CD4-positive, alpha-beta T cell (primary cell): ENCODE measurements at regions not wholly inside any gene's neighbourhood (a gene's known extent, or its start where the extent isn't known, plus 50 kb on each side); places are given as distances from the start of the nearest gene placed in this dataset.

ENCODE experiments used
- ATAC-seq: fragments of 200-7000 bp; cut with Tn5 transposase; one replicate; pipeline ENCODE4 v1.10.0; 2022; ENCODE audit warnings: mild to moderate bottlenecking; ENCODE audit not compliant: poor library complexity
- CTCF ChIA-PET: fragments of 350-600 bp; sonication (Branson Sonifier 250); formaldehyde crosslinking; loops from one replicate; lab custom pipeline; 2021; ENCODE audit warnings: antibody characterized with exemption, inconsistent platforms; lab: Charles Lee
- POLR2A ChIA-PET: fragments of 350-600 bp; sonication (Branson Sonifier 250); formaldehyde crosslinking; loops from one replicate; lab custom pipeline; 2021; ENCODE audit warnings: antibody characterized with exemption, inconsistent platforms; lab: Charles Lee
- DNase-seq, 14 experiments: peaks; one replicate each; pipeline ENCODE4 v3.0.0-alpha.2; 2013 to 2020; ENCODE audit warnings: mixed read lengths in 2 of 14
- H3K27ac ChIP-seq, 2 donors: one replicate each; pipeline versions ENCODE4 v1.5.1 to v1.7.0; 2013; ENCODE audit warnings: low read length in 2 of 2, low read depth in 1 of 2, mild to moderate bottlenecking in 1 of 2
- H3K27me3 ChIP-seq, 2 experiments: 1 replicate in 1 of 2; 2 replicates in 1 of 2; pipeline versions ENCODE4 v1.6.1 to v1.7.0; 2013; ENCODE audit warnings: low read length in 2 of 2, control low read depth in 1 of 2, mild to moderate bottlenecking in 1 of 2, moderate library complexity in 1 of 2; ENCODE audit not compliant: insufficient read depth in 2 of 2, control insufficient read depth in 1 of 2
- H3K36me3 ChIP-seq: one replicate; pipeline ENCODE4 v1.6.1; 2013; ENCODE audit warnings: low read length, control low read depth; ENCODE audit not compliant: insufficient read depth
- H3K4me1 ChIP-seq: one replicate; pipeline ENCODE4 v1.6.1; 2013; ENCODE audit warnings: low read length, control low read depth; ENCODE audit not compliant: insufficient read depth
- H3K4me3 ChIP-seq: one replicate; pipeline ENCODE4 v1.5.1; 2013; ENCODE audit warnings: mild to moderate bottlenecking, low read length, moderate library complexity
- H3K9me3 ChIP-seq, 2 experiments: 1 replicate in 1 of 2; 2 replicates in 1 of 2; pipeline versions ENCODE4 v1.6.1 to v1.7.0; 2013; ENCODE audit warnings: low read length in 2 of 2, mild to moderate bottlenecking in 2 of 2, control low read depth in 1 of 2, moderate library complexity in 1 of 2; ENCODE audit not compliant: control insufficient read depth in 1 of 2, insufficient read depth in 1 of 2
- H3K27ac Mint-ChIP-seq: one replicate; pipeline ENCODE4 v1.8.0; 2020; ENCODE audit warnings: mixed read lengths
- H3K27me3 Mint-ChIP-seq: one replicate; pipeline ENCODE4 v1.8.0; 2021; ENCODE audit warnings: mixed read lengths
- H3K36me3 Mint-ChIP-seq: one replicate; pipeline ENCODE4 v1.8.0; 2021; ENCODE audit warnings: low read depth, mixed read lengths
- H3K4me1 Mint-ChIP-seq: one replicate; pipeline ENCODE4 v1.8.0; 2021; ENCODE audit warnings: low read depth, mixed read lengths
- H3K4me3 Mint-ChIP-seq: one replicate; pipeline ENCODE4 v1.8.0; 2020; ENCODE audit warnings: mild to moderate bottlenecking, mixed read lengths
- H3K9me3 Mint-ChIP-seq: one replicate; pipeline ENCODE4 v1.8.0; 2020; ENCODE audit warnings: mixed read lengths
- intact Hi-C, 2 experiments: fragments of 100-400 bp; cut with DNase I in 1 of 2; cut with micrococcal nuclease in 1 of 2; formaldehyde crosslinking; loops; one replicate each; pipeline versions ENCODE4 v1.15.1 to v1.9.0; 2023 to 2025; cut with DNase I, micrococcal nuclease
- TF ChIP-seq, protein P1 (sequence below): fragments of 200-600 bp; IDR thresholded peaks from one replicate; pipeline ENCODE4 v1.8.0; 2022; ENCODE audit warnings: antibody characterized with exemption, mild to moderate bottlenecking

DNA sequence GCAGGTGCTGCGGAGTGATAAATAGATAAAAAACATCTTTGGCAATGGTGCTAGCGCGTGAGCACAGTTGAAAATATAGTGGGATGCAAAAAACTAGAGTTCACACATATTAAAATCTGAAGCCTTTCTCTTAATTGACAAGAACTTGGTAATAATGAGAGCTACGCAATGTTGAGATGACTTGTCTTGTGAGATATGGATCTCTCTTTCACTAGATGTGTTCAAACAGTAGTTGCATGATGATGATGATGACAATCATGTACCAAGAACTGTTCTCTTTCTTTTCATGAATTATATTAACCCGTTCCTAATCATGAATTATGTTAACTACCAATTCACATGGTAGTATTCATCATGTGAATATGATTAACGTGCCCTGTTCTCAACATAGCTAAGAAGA is 81.1 kb downstream of the DYNAP start:
- Mint-ChIP-seq H3K27me3 (peaks cover 7% of the 10 kb centered on the region), H3K36me3 (no peaks in the 10 kb centered on the region), H3K9me3 (no peaks in the 10 kb centered on the region), H3K4me3 (no peak overlapping the region), H3K4me1 (no peaks in the 10 kb centered on the region), H3K27ac (no peak overlapping the region)
- H3K9me3 ChIP-seq: no peaks in the 10 kb centered on the region
- ChIA-PET CTCF (interaction anchor here (1.6 kb wide), 1 partner anchor 7 kb away, joined by 6 read pairs; no protein-coding TSS in a partner anchor), POLR2A (interaction anchor here (0.6 kb wide), 1 partner anchor 11 kb away, joined by 3 read pairs; no protein-coding TSS in a partner anchor)
- no peak for ATAC-seq
- TF ChIP-seq, protein P1, sequence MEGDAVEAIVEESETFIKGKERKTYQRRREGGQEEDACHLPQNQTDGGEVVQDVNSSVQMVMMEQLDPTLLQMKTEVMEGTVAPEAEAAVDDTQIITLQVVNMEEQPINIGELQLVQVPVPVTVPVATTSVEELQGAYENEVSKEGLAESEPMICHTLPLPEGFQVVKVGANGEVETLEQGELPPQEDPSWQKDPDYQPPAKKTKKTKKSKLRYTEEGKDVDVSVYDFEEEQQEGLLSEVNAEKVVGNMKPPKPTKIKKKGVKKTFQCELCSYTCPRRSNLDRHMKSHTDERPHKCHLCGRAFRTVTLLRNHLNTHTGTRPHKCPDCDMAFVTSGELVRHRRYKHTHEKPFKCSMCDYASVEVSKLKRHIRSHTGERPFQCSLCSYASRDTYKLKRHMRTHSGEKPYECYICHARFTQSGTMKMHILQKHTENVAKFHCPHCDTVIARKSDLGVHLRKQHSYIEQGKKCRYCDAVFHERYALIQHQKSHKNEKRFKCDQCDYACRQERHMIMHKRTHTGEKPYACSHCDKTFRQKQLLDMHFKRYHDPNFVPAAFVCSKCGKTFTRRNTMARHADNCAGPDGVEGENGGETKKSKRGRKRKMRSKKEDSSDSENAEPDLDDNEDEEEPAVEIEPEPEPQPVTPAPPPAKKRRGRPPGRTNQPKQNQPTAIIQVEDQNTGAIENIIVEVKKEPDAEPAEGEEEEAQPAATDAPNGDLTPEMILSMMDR: no peak
- no peak overlapping the region for H3K4me3 ChIP-seq
- H3K4me1 ChIP-seq: no peaks in the 10 kb centered on the region
- H3K27me3 ChIP-seq: no peaks in the 10 kb centered on the region
- H3K36me3 ChIP-seq: no peaks in the 10 kb centered on the region
- DNase-seq: no peak
- no peak overlapping the region for H3K27ac ChIP-seq
- intact Hi-C loops: loop anchor here (5.0 to 10.0 kb wide), 3 partner anchors 227 to 1105 kb away; no protein-coding TSS in a partner anchor

DNA sequence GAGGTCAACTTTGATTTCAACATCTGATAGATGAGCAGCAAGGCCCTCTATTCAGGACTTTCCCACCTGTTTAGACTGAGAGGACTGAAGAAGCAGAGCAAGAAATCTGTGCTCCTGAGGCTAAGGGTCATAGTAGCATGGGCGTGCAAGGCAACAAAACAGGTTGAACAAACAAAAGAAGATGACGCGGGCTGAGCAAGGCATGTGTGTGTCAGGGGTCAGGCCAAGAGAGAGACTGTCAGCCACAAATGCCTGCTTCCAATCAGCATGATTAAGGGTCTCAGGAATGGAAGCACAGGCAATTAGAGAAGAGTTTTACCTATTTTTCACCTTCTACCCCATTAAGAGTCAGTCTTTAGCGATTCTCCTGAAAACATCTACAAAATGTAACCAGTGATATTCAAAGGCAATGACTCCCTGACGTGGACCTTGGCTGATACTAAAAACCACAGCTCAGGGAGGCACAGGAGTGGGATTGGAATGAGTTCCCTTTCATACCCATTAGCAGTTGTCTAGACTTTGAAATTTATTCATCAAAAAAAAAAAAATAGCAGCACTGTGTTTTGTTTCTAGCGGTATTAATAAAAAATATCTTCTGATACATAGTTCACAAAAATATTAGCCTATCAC is 81.9 kb downstream of the DYNAP start:
- intact Hi-C loops: loop anchor here (5.0 to 10.0 kb wide), 3 partner anchors 228 to 1106 kb away; no protein-coding TSS in a partner anchor
- Histone ChIP-seq H3K36me3 (no peaks in the 10 kb centered on the region), H3K4me1 (no peaks in the 10 kb centered on the region), H3K27ac (no peak overlapping the region), H3K4me3 (no peak overlapping the region), H3K27me3 (no peaks in the 10 kb centered on the region), H3K9me3 (no peaks in the 10 kb centered on the region)
- Mint-ChIP-seq H3K27me3 (peaks cover 7% of the 10 kb centered on the region), H3K4me3 (no peak overlapping the region), H3K9me3 (no peaks in the 10 kb centered on the region), H3K36me3 (no peaks in the 10 kb centered on the region), H3K27ac (no peak overlapping the region), H3K4me1 (no peaks in the 10 kb centered on the region)
- TF ChIP-seq, protein P1: no peak
- no peak for DNase-seq
- ChIA-PET POLR2A (no interaction called here), CTCF (no interaction called here)
- no peak for ATAC-seq

DNA sequence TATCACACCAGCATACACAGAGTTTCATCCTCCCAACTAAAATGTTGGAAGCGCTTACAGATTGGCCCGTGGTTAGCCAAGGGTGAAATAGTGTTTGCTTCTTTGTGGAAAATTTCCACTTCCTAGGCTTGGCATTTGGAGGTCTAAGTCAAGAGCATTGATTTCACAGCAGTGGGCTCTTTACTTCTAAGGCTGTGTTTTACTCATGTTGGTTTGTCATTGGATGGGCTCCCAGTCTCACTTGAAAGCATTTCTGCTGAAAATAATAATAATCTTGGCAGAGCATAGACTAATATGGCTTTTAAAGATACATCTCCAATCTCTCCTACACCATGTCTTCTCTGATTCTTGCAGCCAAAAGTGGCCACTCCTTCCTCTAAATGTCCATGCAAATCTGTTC is 82.9 kb downstream of the DYNAP start:
- H3K9me3 ChIP-seq: no peaks in the 10 kb centered on the region
- H3K27me3 ChIP-seq: no peaks in the 10 kb centered on the region
- no peak overlapping the region for H3K4me3 ChIP-seq
- H3K4me1 Mint-ChIP-seq: no peaks in the 10 kb centered on the region
- ChIA-PET CTCF (no interaction called here), POLR2A (no interaction called here)
- no peaks in the 10 kb centered on the region for H3K36me3 Mint-ChIP-seq
- H3K36me3 ChIP-seq: no peaks in the 10 kb centered on the region
- no peak overlapping the region for H3K4me3 Mint-ChIP-seq
- peaks cover 7% of the 10 kb centered on the region for H3K27me3 Mint-ChIP-seq
- no peak overlapping the region for H3K27ac ChIP-seq
- no peaks in the 10 kb centered on the region for H3K4me1 ChIP-seq
- TF ChIP-seq, protein P1: no peak
- intact Hi-C loops: loop anchor here (5.0 to 10.0 kb wide), 3 partner anchors 229 to 1107 kb away; no protein-coding TSS in a partner anchor
- H3K9me3 Mint-ChIP-seq: no peaks in the 10 kb centered on the region
- DNase-seq (no peak), ATAC-seq (no peak)
- H3K27ac Mint-ChIP-seq: no peak overlapping the region
